HEK293 (cell line): ENCODE measurements at regions not wholly inside any gene's neighbourhood (a gene's known extent, or its start where the extent isn't known, plus 50 kb on each side); places are given as distances from the start of the nearest gene placed in this dataset.

ENCODE experiments used
- GFI1B ChIP-seq: fragments of 450-650 bp; formaldehyde crosslinking; IDR thresholded peaks from 2 replicates; pipeline ENCODE4 v1.5.1; 2016; ENCODE audit warnings: missing biosample characterization, missing genetic modification characterization
- MEIS1 ChIP-seq: sonication (generic); formaldehyde crosslinking; IDR thresholded peaks from 2 replicates; pipeline ENCODE4 v1.8.1; 2022; ENCODE audit warnings: missing genetic modification reagents, mild to moderate bottlenecking, borderline replicate concordance
- SP2 ChIP-seq: fragments of 450-650 bp; formaldehyde crosslinking; IDR thresholded peaks from 2 replicates; pipeline ENCODE4 v1.5.1; 2016; ENCODE audit warnings: missing biosample characterization, missing genetic modification characterization
- ZBTB7A ChIP-seq: fragments of 450-650 bp; formaldehyde crosslinking; IDR thresholded peaks from 2 replicates; pipeline ENCODE4 v1.5.1; 2016; ENCODE audit warnings: low read depth, missing biosample characterization, missing genetic modification characterization
- ZNF19 ChIP-seq: fragments of 450-650 bp; formaldehyde crosslinking; IDR thresholded peaks from 2 replicates; pipeline ENCODE4; 2016; ENCODE audit warnings: missing biosample characterization, missing genetic modification characterization, low read depth
- ZNF274 ChIP-seq, 2 experiments: fragments of 200-500 bp in 1 of 2; fragments of 450-650 bp in 1 of 2; sonication (Bioruptor generic) in 1 of 2; formaldehyde crosslinking in 1 of 2; IDR thresholded peaks; 2 replicates each; pipeline versions ENCODE4 v1.5.1 to v1.6.1; 2014 to 2016; ENCODE audit warnings: borderline replicate concordance in 1 of 2, inconsistent platforms in 1 of 2, low read length in 1 of 2, missing biosample characterization in 1 of 2, missing genetic modification characterization in 1 of 2
- ZNF600 ChIP-seq: fragments of 450-650 bp; formaldehyde crosslinking; IDR thresholded peaks from 2 replicates; pipeline ENCODE4 v1.5.1; 2016; ENCODE audit warnings: missing biosample characterization, missing genetic modification characterization
- ZNF785 ChIP-seq: fragments of 450-650 bp; formaldehyde crosslinking; IDR thresholded peaks from 2 replicates; pipeline ENCODE4 v1.5.1; 2016; ENCODE audit warnings: missing biosample characterization, missing genetic modification characterization
- ZNF791 ChIP-seq: fragments of 450-650 bp; formaldehyde crosslinking; IDR thresholded peaks from 2 replicates; pipeline ENCODE4 v1.5.1; 2016; ENCODE audit warnings: missing biosample characterization, missing genetic modification characterization
- TF ChIP-seq, protein P1 (sequence below): fragments of 450-650 bp; formaldehyde crosslinking; IDR thresholded peaks from 2 replicates; pipeline ENCODE4 v1.5.1; 2016; ENCODE audit warnings: missing biosample characterization, missing genetic modification characterization
- TF ChIP-seq, protein P2 (sequence below): fragments of 450-650 bp; formaldehyde crosslinking; IDR thresholded peaks from 2 replicates; pipeline ENCODE4 v1.5.1; 2016; ENCODE audit warnings: missing biosample characterization, missing genetic modification characterization

DNA sequence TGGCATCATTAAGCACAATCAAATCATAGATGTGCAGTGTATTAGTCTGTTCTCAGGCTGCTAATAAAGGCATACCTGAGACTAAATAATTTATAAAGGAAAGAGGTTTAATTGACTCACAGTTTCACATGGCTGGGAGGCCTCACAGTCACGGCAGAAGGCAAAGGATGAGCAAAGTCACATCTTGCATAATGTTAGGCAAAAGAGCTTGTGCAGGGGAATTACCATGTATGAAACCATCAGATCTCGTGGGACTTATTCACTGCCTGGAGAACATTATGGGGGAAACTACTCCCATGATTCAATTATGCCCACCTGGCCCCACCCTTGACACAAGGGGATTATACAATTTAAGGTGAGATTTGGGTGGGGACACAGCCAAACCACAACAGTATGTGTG lies 245.2 kb upstream of the DACH1 start:
- TF ChIP-seq ZNF274 (IDR thresholded peaks at IDR 0.05; ENCODE audit: low read length) (no peak), ZNF274 (tag by site-specific recombination; IDR thresholded peaks at IDR 0.05; ENCODE audit: borderline replicate concordance) (no peak), ZNF600 (tag by site-specific recombination) (no peak), GFI1B (tag by site-specific recombination) (no peak), ZNF19 (tag by site-specific recombination) (no peak), ZBTB7A (no peak), MEIS1 (CRISPR knock-in tag) (no peak), ZNF791 (tag by site-specific recombination) (no peak), ZNF785 (tag by site-specific recombination) (no peak), SP2 (tag by site-specific recombination) (no peak)
- TF ChIP-seq, protein P1, sequence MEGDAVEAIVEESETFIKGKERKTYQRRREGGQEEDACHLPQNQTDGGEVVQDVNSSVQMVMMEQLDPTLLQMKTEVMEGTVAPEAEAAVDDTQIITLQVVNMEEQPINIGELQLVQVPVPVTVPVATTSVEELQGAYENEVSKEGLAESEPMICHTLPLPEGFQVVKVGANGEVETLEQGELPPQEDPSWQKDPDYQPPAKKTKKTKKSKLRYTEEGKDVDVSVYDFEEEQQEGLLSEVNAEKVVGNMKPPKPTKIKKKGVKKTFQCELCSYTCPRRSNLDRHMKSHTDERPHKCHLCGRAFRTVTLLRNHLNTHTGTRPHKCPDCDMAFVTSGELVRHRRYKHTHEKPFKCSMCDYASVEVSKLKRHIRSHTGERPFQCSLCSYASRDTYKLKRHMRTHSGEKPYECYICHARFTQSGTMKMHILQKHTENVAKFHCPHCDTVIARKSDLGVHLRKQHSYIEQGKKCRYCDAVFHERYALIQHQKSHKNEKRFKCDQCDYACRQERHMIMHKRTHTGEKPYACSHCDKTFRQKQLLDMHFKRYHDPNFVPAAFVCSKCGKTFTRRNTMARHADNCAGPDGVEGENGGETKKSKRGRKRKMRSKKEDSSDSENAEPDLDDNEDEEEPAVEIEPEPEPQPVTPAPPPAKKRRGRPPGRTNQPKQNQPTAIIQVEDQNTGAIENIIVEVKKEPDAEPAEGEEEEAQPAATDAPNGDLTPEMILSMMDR (tag by site-specific recombination) = no peak
- TF ChIP-seq, protein P2, sequence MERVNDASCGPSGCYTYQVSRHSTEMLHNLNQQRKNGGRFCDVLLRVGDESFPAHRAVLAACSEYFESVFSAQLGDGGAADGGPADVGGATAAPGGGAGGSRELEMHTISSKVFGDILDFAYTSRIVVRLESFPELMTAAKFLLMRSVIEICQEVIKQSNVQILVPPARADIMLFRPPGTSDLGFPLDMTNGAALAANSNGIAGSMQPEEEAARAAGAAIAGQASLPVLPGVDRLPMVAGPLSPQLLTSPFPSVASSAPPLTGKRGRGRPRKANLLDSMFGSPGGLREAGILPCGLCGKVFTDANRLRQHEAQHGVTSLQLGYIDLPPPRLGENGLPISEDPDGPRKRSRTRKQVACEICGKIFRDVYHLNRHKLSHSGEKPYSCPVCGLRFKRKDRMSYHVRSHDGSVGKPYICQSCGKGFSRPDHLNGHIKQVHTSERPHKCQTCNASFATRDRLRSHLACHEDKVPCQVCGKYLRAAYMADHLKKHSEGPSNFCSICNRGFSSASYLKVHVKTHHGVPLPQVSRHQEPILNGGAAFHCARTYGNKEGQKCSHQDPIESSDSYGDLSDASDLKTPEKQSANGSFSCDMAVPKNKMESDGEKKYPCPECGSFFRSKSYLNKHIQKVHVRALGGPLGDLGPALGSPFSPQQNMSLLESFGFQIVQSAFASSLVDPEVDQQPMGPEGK (tag by site-specific recombination) = no peak
